ENCODE measurements at regions not wholly inside any gene's neighbourhood (a gene's known extent, or its start where the extent isn't known, plus 50 kb on each side); places are given as distances from the start of the nearest gene placed in this dataset.

GRCh38 chr9:90033028-90033650, 428.3 kb downstream of the GADD45G start:
- TF ChIP-seq CREB1 (IDR thresholded peaks at IDR 0.05), result no peak
- TF ChIP-seq CTCF (IDR thresholded peaks at IDR 0.05; ENCODE audit: control extremely low read depth in 1 of 3, insufficient read depth in 1 of 3, low read depth in 1 of 3, low read length in 3 of 3), result no peak
- no peak for TF ChIP-seq RNF2 (IDR thresholded peaks at IDR 0.05; ENCODE audit: borderline replicate concordance, low read depth, low read length, missing control alignments, poor library complexity, severe bottlenecking)
- TF ChIP-seq SP4 (IDR thresholded peaks at IDR 0.05; ENCODE audit: low read length), result no peak
- TF ChIP-seq RAD21 (IDR thresholded peaks at IDR 0.05 in 1 of 2, conservative IDR thresholded peaks at IDR 0.05 in 1 of 2; ENCODE audit: low read depth in 2 of 2, low read length in 2 of 2), result no peak
- no peak for TF ChIP-seq USF2 (IDR thresholded peaks at IDR 0.05; ENCODE audit: low read length)
- TF ChIP-seq SIX5 (IDR thresholded peaks at IDR 0.05; ENCODE audit: low read depth, low read length), result no peak
- no peak for TF ChIP-seq POLR2A (IDR thresholded peaks at IDR 0.05; ENCODE audit: control extremely low read depth in 1 of 2, low read depth in 2 of 2, low read length in 2 of 2)
- no peak for TF ChIP-seq ZNF274 (IDR thresholded peaks at IDR 0.05; ENCODE audit: borderline replicate concordance, extremely low read depth, low read length)
- TF ChIP-seq GABPA (IDR thresholded peaks at IDR 0.05; ENCODE audit: borderline replicate concordance, insufficient read depth, low read length), result no peak
- TF ChIP-seq EZH2 (IDR thresholded peaks at IDR 0.05; ENCODE audit: low read depth, low read length, severe bottlenecking), result no peak

Data from H1 (cell line).